CD4-positive, CD25-positive, alpha-beta regulatory T cell (primary cell): ENCODE measurements at regions not wholly inside any gene's neighbourhood (a gene's known extent, or its start where the extent isn't known, plus 50 kb on each side); places are given as distances from the start of the nearest gene placed in this dataset.

Experiments used
- ATAC-seq, 2 donors: fragments of 150-1000 bp; cut with Tn5 transposase; one replicate each; pipeline ENCODE4 v1.10.0; 2021; ENCODE audit warnings: low read depth in 2 of 2, moderate number of reproducible peaks in 2 of 2, moderate library complexity in 1 of 2
- DNase-seq, 3 donors: peaks; one replicate each; pipeline versions ENCODE4 v3.0.0 to v3.0.0-alpha.2; 2012 to 2022; ENCODE audit warnings: mixed read lengths in 1 of 3
- H3K27ac ChIP-seq: one replicate; pipeline ENCODE4 v1.7.0; 2013; ENCODE audit warnings: mild to moderate bottlenecking, low read length; ENCODE audit not compliant: insufficient read depth, poor library complexity, severe bottlenecking
- H3K27me3 ChIP-seq: one replicate; pipeline ENCODE4 v1.7.0; 2013; ENCODE audit warnings: low read length; ENCODE audit not compliant: control insufficient read depth, insufficient read depth
- H3K36me3 ChIP-seq: one replicate; pipeline ENCODE4 v1.7.0; 2013; ENCODE audit warnings: mild to moderate bottlenecking, low read length, moderate library complexity; ENCODE audit not compliant: control insufficient read depth, insufficient read depth
- H3K4me1 ChIP-seq: 2 replicates; pipeline ENCODE4 v1.7.0; 2013; ENCODE audit warnings: mild to moderate bottlenecking, low read length; ENCODE audit not compliant: insufficient read depth, control insufficient read depth, poor library complexity, severe bottlenecking
- H3K4me3 ChIP-seq: one replicate; pipeline ENCODE4 v1.7.0; 2013; ENCODE audit warnings: low read depth, mild to moderate bottlenecking, low read length, moderate library complexity
- H3K9me3 ChIP-seq, 2 experiments: 1 replicate in 1 of 2; 2 replicates in 1 of 2; pipeline ENCODE4 v1.7.0; 2013; ENCODE audit warnings: low read length in 2 of 2, mild to moderate bottlenecking in 1 of 2, moderate library complexity in 1 of 2; ENCODE audit not compliant: control insufficient read depth in 2 of 2
- H3K27ac Mint-ChIP-seq, 3 donors: one replicate each; pipeline ENCODE4 v1.8.0; 2020 to 2022; ENCODE audit warnings: mild to moderate bottlenecking in 3 of 3, mixed read lengths in 3 of 3, moderate library complexity in 2 of 3
- H3K27me3 Mint-ChIP-seq: one replicate; pipeline ENCODE4 v1.8.0; 2022; ENCODE audit warnings: mild to moderate bottlenecking, mixed read lengths
- H3K36me3 Mint-ChIP-seq: one replicate; pipeline ENCODE4 v1.8.0; 2020; ENCODE audit warnings: mixed read lengths
- H3K4me1 Mint-ChIP-seq, 4 donors: one replicate each; pipeline ENCODE4 v1.8.0; 2020 to 2022; ENCODE audit warnings: mixed read lengths in 4 of 4, mild to moderate bottlenecking in 1 of 4
- H3K4me3 Mint-ChIP-seq, 4 donors: one replicate each; pipeline ENCODE4 v1.8.0; 2020 to 2022; ENCODE audit warnings: mild to moderate bottlenecking in 4 of 4, mixed read lengths in 4 of 4, moderate library complexity in 3 of 4
- H3K9me3 Mint-ChIP-seq, 7 donors: one replicate each; pipeline ENCODE4 v1.8.0; 2020 to 2022; ENCODE audit warnings: mixed read lengths in 7 of 7, mild to moderate bottlenecking in 3 of 7, moderate library complexity in 2 of 7

GRCh38 chr20:52682237-52682636 lies 289.9 kb upstream of the TSHZ2 start:
- Histone ChIP-seq H3K27me3 (no peaks in the 10 kb centered on the region), H3K4me1 (no peaks in the 10 kb centered on the region), H3K4me3 (no peak overlapping the region), H3K27ac (no peak overlapping the region), H3K36me3 (no peaks in the 10 kb centered on the region), H3K9me3 (no peaks in the 10 kb centered on the region)
- peaks cover 0 to 8% (median 3%) of the 10 kb centered on the region in 7 donors for H3K9me3 Mint-ChIP-seq
- peaks cover 11% of the 10 kb centered on the region for H3K27me3 Mint-ChIP-seq
- DNase-seq (no peak), ATAC-seq (no peak)
- no peaks in the 10 kb centered on the region for H3K36me3 Mint-ChIP-seq
- H3K4me3 Mint-ChIP-seq, result no peak overlapping the region
- H3K27ac Mint-ChIP-seq, result no peak overlapping the region
- H3K4me1 Mint-ChIP-seq, result no peaks in the 10 kb centered on the region

- DNase-seq (no peak), ATAC-seq (no peak)
- Mint-ChIP-seq H3K4me3 (no peak overlapping the region), H3K4me1 (no peaks in the 10 kb centered on the region), H3K27me3 (peaks cover 17% of the 10 kb centered on the region), H3K36me3 (no peaks in the 10 kb centered on the region), H3K27ac (no peak overlapping the region), H3K9me3 (peaks cover 0 to 5% (median 3%) of the 10 kb centered on the region in 7 donors)
- H3K36me3 ChIP-seq, result no peaks in the 10 kb centered on the region
- no peak overlapping the region for H3K27ac ChIP-seq
- H3K4me1 ChIP-seq, result no peaks in the 10 kb centered on the region
- H3K4me3 ChIP-seq, result no peak overlapping the region
- no peaks in the 10 kb centered on the region for H3K9me3 ChIP-seq
- no peaks in the 10 kb centered on the region for H3K27me3 ChIP-seq
These were observed 290.9 kb upstream of the TSHZ2 start for GRCh38 chr20:52681288-52681687.

- DNase-seq, result no peak
- H3K27ac Mint-ChIP-seq, result no peak overlapping the region
- no peaks in the 10 kb centered on the region for H3K4me1 Mint-ChIP-seq
- Histone ChIP-seq H3K27me3 (no peaks in the 10 kb centered on the region), H3K27ac (no peak overlapping the region), H3K9me3 (no peaks in the 10 kb centered on the region), H3K4me3 (no peak overlapping the region), H3K36me3 (no peaks in the 10 kb centered on the region), H3K4me1 (no peaks in the 10 kb centered on the region)
- no peaks in the 10 kb centered on the region for H3K36me3 Mint-ChIP-seq
- no peak overlapping the region for H3K4me3 Mint-ChIP-seq
- no peak for ATAC-seq
- H3K9me3 Mint-ChIP-seq, result peaks cover 0 to 3% (median under 1%) of the 10 kb centered on the region in 7 donors
- H3K27me3 Mint-ChIP-seq, result peaks cover 17% of the 10 kb centered on the region
These were observed 294.9 kb upstream of the TSHZ2 start for GRCh38 chr20:52677216-52677615.

- Histone ChIP-seq H3K9me3 (no peaks in the 10 kb centered on the region), H3K27ac (no peak overlapping the region), H3K27me3 (no peaks in the 10 kb centered on the region), H3K4me1 (no peaks in the 10 kb centered on the region), H3K36me3 (no peaks in the 10 kb centered on the region), H3K4me3 (no peak overlapping the region)
- peaks cover 0 to 2% (median 0%) of the 10 kb centered on the region in 7 donors for H3K9me3 Mint-ChIP-seq
- peaks cover 17% of the 10 kb centered on the region for H3K27me3 Mint-ChIP-seq
- no peak for DNase-seq
- no peaks in the 10 kb centered on the region for H3K36me3 Mint-ChIP-seq
- H3K4me3 Mint-ChIP-seq, result no peak overlapping the region
- H3K27ac Mint-ChIP-seq, result no peak overlapping the region
- no peaks in the 10 kb centered on the region for H3K4me1 Mint-ChIP-seq
- no peak for ATAC-seq
These were observed 295.7 kb upstream of the TSHZ2 start for GRCh38 chr20:52676283-52676995.

GRCh38 chr20:52675375-52675774 lies 296.8 kb upstream of the TSHZ2 start:
- H3K27ac ChIP-seq, result no peak overlapping the region
- ATAC-seq (no peak), DNase-seq (no peak)
- Mint-ChIP-seq H3K4me1 (no peaks in the 10 kb centered on the region), H3K27ac (no peak overlapping the region), H3K36me3 (no peaks in the 10 kb centered on the region), H3K27me3 (peaks cover 17% of the 10 kb centered on the region), H3K4me3 (no peak overlapping the region), H3K9me3 (peaks cover 0 to 2% (median 0%) of the 10 kb centered on the region in 7 donors)
- H3K36me3 ChIP-seq, result no peaks in the 10 kb centered on the region
- no peaks in the 10 kb centered on the region for H3K4me1 ChIP-seq
- no peaks in the 10 kb centered on the region for H3K9me3 ChIP-seq
- no peaks in the 10 kb centered on the region for H3K27me3 ChIP-seq
- no peak overlapping the region for H3K4me3 ChIP-seq

- Mint-ChIP-seq H3K9me3 (peaks cover 0 to 3% (median 1%) of the 10 kb centered on the region in 7 donors), H3K4me1 (no peaks in the 10 kb centered on the region), H3K27me3 (no peaks in the 10 kb centered on the region), H3K36me3 (no peaks in the 10 kb centered on the region), H3K27ac (no peak overlapping the region), H3K4me3 (no peak overlapping the region)
- DNase-seq (no peak), ATAC-seq (no peak)
- Histone ChIP-seq H3K9me3 (no peaks in the 10 kb centered on the region), H3K27me3 (no peaks in the 10 kb centered on the region), H3K36me3 (no peaks in the 10 kb centered on the region), H3K27ac (no peak overlapping the region), H3K4me1 (no peaks in the 10 kb centered on the region), H3K4me3 (no peak overlapping the region)
These were observed 303.5 kb upstream of the TSHZ2 start for GRCh38 chr20:52668626-52669025.

GRCh38 chr20:52667358-52667757 lies 304.8 kb upstream of the TSHZ2 start:
- no peak for DNase-seq
- no peaks in the 10 kb centered on the region for H3K27me3 Mint-ChIP-seq
- peaks cover 0 to 3% (median 0%) of the 10 kb centered on the region in 7 donors for H3K9me3 Mint-ChIP-seq
- Histone ChIP-seq H3K4me1 (no peaks in the 10 kb centered on the region), H3K4me3 (no peak overlapping the region), H3K9me3 (no peaks in the 10 kb centered on the region), H3K36me3 (no peaks in the 10 kb centered on the region), H3K27ac (no peak overlapping the region), H3K27me3 (no peaks in the 10 kb centered on the region)
- H3K27ac Mint-ChIP-seq, result no peak overlapping the region
- no peaks in the 10 kb centered on the region for H3K4me1 Mint-ChIP-seq
- no peak overlapping the region for H3K4me3 Mint-ChIP-seq
- no peak for ATAC-seq
- H3K36me3 Mint-ChIP-seq, result no peaks in the 10 kb centered on the region

- Histone ChIP-seq H3K36me3 (no peaks in the 10 kb centered on the region), H3K27ac (no peak overlapping the region), H3K27me3 (no peaks in the 10 kb centered on the region), H3K4me3 (no peak overlapping the region), H3K9me3 (no peaks in the 10 kb centered on the region), H3K4me1 (no peaks in the 10 kb centered on the region)
- Mint-ChIP-seq H3K9me3 (peaks cover 0 to 3% (median 0%) of the 10 kb centered on the region in 7 donors), H3K4me3 (no peak overlapping the region), H3K27ac (no peak overlapping the region), H3K27me3 (no peaks in the 10 kb centered on the region), H3K4me1 (no peaks in the 10 kb centered on the region), H3K36me3 (no peaks in the 10 kb centered on the region)
- DNase-seq, result no peak
- no peak for ATAC-seq
These were observed 306.7 kb upstream of the TSHZ2 start for GRCh38 chr20:52665441-52665840.
